IMR-90 (cell line): ENCODE measurements at regions not wholly inside any gene's neighbourhood (a gene's known extent, or its start where the extent isn't known, plus 50 kb on each side); places are given as distances from the start of the nearest gene placed in this dataset.

Experiments used
- ATAC-seq: fragments of 200-7000 bp; cut with Tn5 transposase; 2 replicates; pipeline ENCODE4 v1.9.1; 2020; ENCODE audit warnings: low read depth, mild to moderate bottlenecking, moderate library complexity
- BruUV-seq: library from RNA; stranded (reverse); fragments of 400-500 nt; replicated peaks from 2 replicates; lab custom pipeline; 2021; lab: Mats Ljungman, UMichigan
- CTCF ChIA-PET: fragments of 300-600 bp; formaldehyde crosslinking; extraction: SDS; loops from one replicate; lab custom pipeline; 2021; ENCODE audit warnings: antibody characterized with exemption; lab: Yijun Ruan, JAX
- POLR2A ChIA-PET: fragments of 300-600 bp; sonication (Branson Sonifier 250); formaldehyde crosslinking; loops from one replicate; lab custom pipeline; 2022; ENCODE audit warnings: antibody characterized with exemption; ENCODE audit not compliant: unreplicated experiment; lab: Charles Lee
- DNase-seq: peaks from one replicate; pipeline ENCODE4 v3.0.0; 2013
- H2AFZ ChIP-seq: replicated peaks from 2 replicates; pipeline ENCODE3; 2013; ENCODE audit warnings: low read length, mild to moderate bottlenecking; ENCODE audit not compliant: poor library complexity
- H2AK5ac ChIP-seq: 2 replicates; pipeline ENCODE4 v1.6.1; 2013; ENCODE audit warnings: low read depth, low read length, inconsistent platforms
- H2AK9ac ChIP-seq: replicated peaks from 2 replicates; pipeline ENCODE3; 2013; ENCODE audit warnings: mild to moderate bottlenecking, low read depth, low read length, moderate library complexity; ENCODE audit not compliant: poor library complexity
- H2BK120ac ChIP-seq: 2 replicates; pipeline ENCODE4 v1.6.1; 2013; ENCODE audit warnings: low read depth, low read length, inconsistent platforms
- H2BK15ac ChIP-seq: 3 replicates; pipeline ENCODE4 v1.6.1; 2013; ENCODE audit warnings: low read depth, low read length, inconsistent platforms
- H2BK20ac ChIP-seq: 2 replicates; pipeline ENCODE4 v1.6.1; 2013; ENCODE audit warnings: low read depth, mild to moderate bottlenecking, inconsistent platforms, low read length, moderate library complexity
- H2BK5ac ChIP-seq: 2 replicates; pipeline ENCODE4 v1.6.1; 2013; ENCODE audit warnings: mild to moderate bottlenecking, low read depth, low read length, inconsistent platforms; ENCODE audit not compliant: poor library complexity, severe bottlenecking
- H3K14ac ChIP-seq: replicated peaks from 2 replicates; pipeline ENCODE4 v1.6.1; 2013; ENCODE audit warnings: low read depth, low read length, inconsistent platforms
- H3K18ac ChIP-seq: 2 replicates; pipeline ENCODE4 v1.6.1; 2013; ENCODE audit warnings: low read depth, low read length, control low read depth
- H3K23ac ChIP-seq: 2 replicates; pipeline ENCODE4 v1.6.1; 2013; ENCODE audit warnings: low read depth, low read length, inconsistent platforms
- H3K27ac ChIP-seq: 2 replicates; pipeline ENCODE4 v1.5.1; 2013; ENCODE audit warnings: mild to moderate bottlenecking, control low read depth, low read length; ENCODE audit not compliant: insufficient read depth
- H3K27me3 ChIP-seq: 2 replicates; pipeline ENCODE4 v1.6.1; 2013; ENCODE audit warnings: low read length; ENCODE audit not compliant: control insufficient read depth, insufficient read depth
- H3K36me3 ChIP-seq: 2 replicates; pipeline ENCODE4 v1.6.1; 2013; ENCODE audit warnings: low read length, mixed read lengths; ENCODE audit not compliant: control insufficient read depth, insufficient read depth
- H3K4ac ChIP-seq: 2 replicates; pipeline ENCODE4 v1.6.1; 2013; ENCODE audit warnings: low read depth, low read length, inconsistent platforms
- H3K4me1 ChIP-seq: 2 replicates; pipeline ENCODE4 v1.6.1; 2013; ENCODE audit warnings: low read length, mixed read lengths; ENCODE audit not compliant: control insufficient read depth, insufficient read depth
- H3K4me2 ChIP-seq: 2 replicates; pipeline ENCODE4 v1.6.1; 2013; ENCODE audit warnings: low read depth, mild to moderate bottlenecking, control low read depth, low read length, moderate library complexity
- H3K4me3 ChIP-seq: 2 replicates; pipeline ENCODE4 v1.5.1; 2013; ENCODE audit warnings: low read depth, mild to moderate bottlenecking, control low read depth, low read length, moderate library complexity; ENCODE audit not compliant: insufficient read depth
- H3K56ac ChIP-seq: 2 replicates; pipeline ENCODE4 v1.6.1; 2013; ENCODE audit warnings: low read length, inconsistent platforms; ENCODE audit not compliant: insufficient read depth; ENCODE audit errors: extremely low read depth
- H3K79me1 ChIP-seq, 2 experiments: 2 replicates each; pipeline ENCODE4 v1.6.1; 2013; ENCODE audit warnings: low read length in 2 of 2, inconsistent platforms in 1 of 2, low read depth in 1 of 2
- H3K9ac ChIP-seq: 2 replicates; pipeline ENCODE4 v1.6.1; 2013; ENCODE audit warnings: low read depth, low read length, control low read depth
- H3K9me1 ChIP-seq: 2 replicates; pipeline ENCODE4 v1.6.1; 2013; ENCODE audit warnings: low read length, inconsistent platforms; ENCODE audit not compliant: insufficient read depth
- H3K9me3 ChIP-seq: 2 replicates; pipeline ENCODE4 v1.6.1; 2013; ENCODE audit warnings: low read length; ENCODE audit not compliant: control insufficient read depth, insufficient read depth
- H4K20me1 ChIP-seq: 2 replicates; pipeline ENCODE4 v1.6.1; 2013; ENCODE audit warnings: low read length, inconsistent platforms; ENCODE audit not compliant: insufficient read depth
- H4K5ac ChIP-seq: 2 replicates; pipeline ENCODE4 v1.6.1; 2013; ENCODE audit warnings: mild to moderate bottlenecking, low read depth, low read length, control low read depth
- H4K8ac ChIP-seq, 2 experiments: 2 replicates each; pipeline ENCODE4 v1.6.1; 2013; ENCODE audit warnings: low read depth in 2 of 2, low read length in 2 of 2, control low read depth in 1 of 2, inconsistent platforms in 1 of 2
- H4K91ac ChIP-seq: 2 replicates; pipeline ENCODE4 v1.6.1; 2013; ENCODE audit warnings: low read depth, low read length, inconsistent platforms; ENCODE audit not compliant: insufficient read depth
- CHD1 ChIP-seq: IDR thresholded peaks from 2 replicates; pipeline ENCODE4 v1.6.1; 2012; ENCODE audit warnings: low read depth, low read length, improper control_type of control experiment
- ELK1 ChIP-seq: fragments of 150-350 bp; IDR thresholded peaks from 2 replicates; pipeline ENCODE4 v1.6.1; 2016; ENCODE audit warnings: low read depth, mild to moderate bottlenecking, low read length, moderate library complexity, borderline replicate concordance
- MAFK ChIP-seq: IDR thresholded peaks from 2 replicates; pipeline ENCODE4 v1.6.1; 2012; ENCODE audit warnings: low read depth, low read length, improper control_type of control experiment
- MAZ ChIP-seq: IDR thresholded peaks from 2 replicates; pipeline ENCODE4 v1.6.1; 2012; ENCODE audit warnings: low read depth, mild to moderate bottlenecking, low read length, improper control_type of control experiment, moderate library complexity, borderline replicate concordance
- POLR2A ChIP-seq: IDR thresholded peaks from 2 replicates; pipeline ENCODE4 v1.6.1; 2012; ENCODE audit warnings: mild to moderate bottlenecking, low read depth, low read length
- SMC3 ChIP-seq: fragments of 150-350 bp; IDR thresholded peaks from 2 replicates; pipeline ENCODE4 v1.6.1; 2016; ENCODE audit warnings: low read depth, mild to moderate bottlenecking, antibody characterized with exemption, low read length, moderate library complexity
- WGBS, 2 experiments: methylation state at CpG; one replicate each; pipeline versions ENCODE4 v1.1.5 to v1.1.7; 2013; ENCODE audit warnings: missing lambda C conversion rate in 2 of 2; ENCODE audit not compliant: insufficient read length in 1 of 2; ENCODE audit errors: extremely low coverage in 2 of 2; 5-methylcytosine and 5-hydroxymethylcytosine counted together
- dilution Hi-C: fragments of 300-500 bp; cut with HindIII; formaldehyde crosslinking; loops from one replicate; pipeline ENCODE4 v1.14.3; 2018; ENCODE audit warnings: low sequenced_read_pairs; ENCODE audit not compliant: unreplicated experiment
- in situ Hi-C: fragments of 300-500 bp; cut with MboI; formaldehyde crosslinking; loops from 3 replicates; pipeline ENCODE4 v1.14.3; 2019; ENCODE audit warnings: low sequenced_read_pairs, inconsistent platforms, mixed read lengths
- intact Hi-C: fragments of 100-400 bp; cut with micrococcal nuclease; formaldehyde crosslinking; loops from 2 replicates; pipeline ENCODE4 v1.10.0; 2022

DNA sequence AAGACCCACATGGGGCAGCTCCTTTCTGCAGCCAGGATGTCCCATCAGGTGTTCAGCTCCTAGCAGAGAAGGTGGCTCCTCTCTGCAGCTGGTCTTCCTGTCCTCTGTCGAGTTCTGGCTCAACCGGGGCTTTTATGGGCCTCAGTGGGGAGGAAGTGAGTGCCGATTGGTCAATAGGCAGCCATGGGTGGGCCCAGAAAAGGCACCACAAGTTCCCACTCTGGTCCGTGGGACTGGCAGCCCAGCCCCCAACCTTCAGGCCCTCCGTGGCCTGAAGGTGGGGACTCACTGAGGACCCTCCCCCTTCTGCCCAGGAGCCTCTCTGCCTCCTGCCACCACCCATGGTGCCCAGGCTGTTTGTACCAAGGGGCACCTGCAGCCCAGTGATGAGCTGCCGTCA, 161.7 kb upstream of the DUSP10 start:
- dilution Hi-C loops: no loop called here

More for the DNA sequence above, 161.7 kb upstream of the DUSP10 start:
- Histone ChIP-seq H3K56ac (no peak overlapping the region), H3K18ac (no peak overlapping the region), H4K5ac (no peak overlapping the region), H4K8ac (no peak overlapping the region), H3K9ac (no peak overlapping the region), H3K4ac (no peak overlapping the region), H2BK15ac (no peak overlapping the region), H3K27ac (no peak overlapping the region), H2AK9ac (no peak overlapping the region), H3K9me1 (no peaks in the 10 kb centered on the region), H3K9me3 (no peaks in the 10 kb centered on the region), H3K4me3 (no peak overlapping the region), H3K27me3 (no peaks in the 10 kb centered on the region), H4K91ac (no peak overlapping the region), H3K14ac (no peak overlapping the region), H3K4me2 (no peak overlapping the region), H4K20me1 (no peaks in the 10 kb centered on the region), H2BK120ac (no peak overlapping the region), H3K79me1 (no peaks in the 10 kb centered on the region), H3K4me1 (no peaks in the 10 kb centered on the region), H2BK20ac (no peak overlapping the region), H2BK5ac (no peak overlapping the region), H2AK5ac (no peak overlapping the region), H3K36me3 (no peaks in the 10 kb centered on the region), H3K23ac (no peak overlapping the region), H2AFZ (no peak overlapping the region)
- ChIA-PET CTCF (no interaction called here), POLR2A (no interaction called here)
- ATAC-seq: no peak
- no peak for DNase-seq
- in situ Hi-C loops (no loop called here), intact Hi-C loops (no loop called here)
- TF ChIP-seq MAFK (no peak), POLR2A (no peak), SMC3 (no peak), ELK1 (no peak), CHD1 (no peak), MAZ (no peak)
- BruUV-seq: no TSS peak
- 83% methylated on average over 1 of the region's 6 CpGs; no CpG with 5 or more reads in 1 of the 2 experiments for WGBS, 2 experiments
